Astrocyte (in vitro differentiated cells and primary cell): ENCODE measurements at regions not wholly inside any gene's neighbourhood (a gene's known extent, or its start where the extent isn't known, plus 50 kb on each side); places are given as distances from the start of the nearest gene placed in this dataset.

ENCODE experiments used
- DNase-seq: peaks from one replicate; pipeline ENCODE4 v3.0.0-alpha.2; 2010; ENCODE audit warnings: low read depth
- FAIRE-seq: peaks from 2 replicates; lab custom pipeline; 2011; peaks lifted over from hg19 to GRCh38; lab: Jason Lieb, UNC
- H2AFZ ChIP-seq: 2 replicates; pipeline ENCODE4 v1.6.0; 2012; ENCODE audit warnings: low read depth, low read length, inconsistent platforms
- H3K27ac ChIP-seq: 2 replicates; pipeline ENCODE4 v1.5.1; 2011; ENCODE audit warnings: low read depth, low read length, inconsistent platforms
- H3K27me3 ChIP-seq: 2 replicates; pipeline ENCODE4 v1.6.0; 2011; ENCODE audit warnings: low read length, inconsistent platforms; ENCODE audit not compliant: insufficient read depth
- H3K36me3 ChIP-seq: 2 replicates; pipeline ENCODE4 v1.5.1; 2011; ENCODE audit warnings: low read length, inconsistent platforms; ENCODE audit not compliant: insufficient read depth
- H3K4me1 ChIP-seq: 2 replicates; pipeline ENCODE4 v1.5.1; 2011; ENCODE audit warnings: low read length, inconsistent platforms; ENCODE audit not compliant: insufficient read depth
- H3K4me2 ChIP-seq: 2 replicates; pipeline ENCODE4 v1.6.0; 2012; ENCODE audit warnings: low read length, inconsistent platforms
- H3K4me3 ChIP-seq: 2 replicates; pipeline ENCODE4 v1.5.1; 2011; ENCODE audit warnings: low read depth, mild to moderate bottlenecking, low read length, inconsistent platforms; ENCODE audit not compliant: insufficient read depth
- H3K79me2 ChIP-seq: 2 replicates; pipeline ENCODE4 v1.6.0; 2012; ENCODE audit warnings: mild to moderate bottlenecking, low read length, inconsistent platforms; ENCODE audit not compliant: insufficient read depth
- H3K9ac ChIP-seq: 2 replicates; pipeline ENCODE4 v1.6.0; 2012; ENCODE audit warnings: mild to moderate bottlenecking, low read length, inconsistent platforms
- H3K9me3 ChIP-seq: 2 replicates; pipeline ENCODE4 v1.5.1; 2012; ENCODE audit warnings: low read depth, mild to moderate bottlenecking, low read length, inconsistent platforms; ENCODE audit not compliant: insufficient read depth
- H4K20me1 ChIP-seq: 2 replicates; pipeline ENCODE4 v1.6.0; 2012; ENCODE audit warnings: low read length, inconsistent platforms; ENCODE audit not compliant: insufficient read depth
- H3K27ac Mint-ChIP-seq: one replicate; pipeline ENCODE4 v1.8.0; 2021; ENCODE audit warnings: mild to moderate bottlenecking, mixed read lengths; ENCODE audit not compliant: unreplicated experiment
- H3K27me3 Mint-ChIP-seq: one replicate; pipeline ENCODE4 v1.8.0; 2021; ENCODE audit warnings: low read depth, mixed read lengths; ENCODE audit not compliant: unreplicated experiment
- H3K36me3 Mint-ChIP-seq: one replicate; pipeline ENCODE4 v1.8.0; 2021; ENCODE audit warnings: low read depth, mixed read lengths; ENCODE audit not compliant: unreplicated experiment
- H3K4me1 Mint-ChIP-seq: one replicate; pipeline ENCODE4 v1.8.0; 2021; ENCODE audit warnings: low read depth, mixed read lengths; ENCODE audit not compliant: unreplicated experiment
- H3K4me3 Mint-ChIP-seq: one replicate; pipeline ENCODE4 v1.8.0; 2021; ENCODE audit warnings: mild to moderate bottlenecking, moderate library complexity, mixed read lengths; ENCODE audit not compliant: unreplicated experiment
- H3K9me3 Mint-ChIP-seq: one replicate; pipeline ENCODE4 v1.8.0; 2021; ENCODE audit warnings: mild to moderate bottlenecking, mixed read lengths; ENCODE audit not compliant: unreplicated experiment
- EZH2 ChIP-seq: IDR thresholded peaks from 2 replicates; pipeline ENCODE4 v1.6.1; 2012; ENCODE audit warnings: mild to moderate bottlenecking, low read length, inconsistent platforms; ENCODE audit not compliant: insufficient read depth
- TF ChIP-seq, protein P1 (sequence below): IDR thresholded peaks from 2 replicates; pipeline ENCODE4 v1.5.1; 2011; ENCODE audit warnings: low read depth, mild to moderate bottlenecking, inconsistent platforms, low read length, moderate library complexity; ENCODE audit not compliant: insufficient read depth

DNA sequence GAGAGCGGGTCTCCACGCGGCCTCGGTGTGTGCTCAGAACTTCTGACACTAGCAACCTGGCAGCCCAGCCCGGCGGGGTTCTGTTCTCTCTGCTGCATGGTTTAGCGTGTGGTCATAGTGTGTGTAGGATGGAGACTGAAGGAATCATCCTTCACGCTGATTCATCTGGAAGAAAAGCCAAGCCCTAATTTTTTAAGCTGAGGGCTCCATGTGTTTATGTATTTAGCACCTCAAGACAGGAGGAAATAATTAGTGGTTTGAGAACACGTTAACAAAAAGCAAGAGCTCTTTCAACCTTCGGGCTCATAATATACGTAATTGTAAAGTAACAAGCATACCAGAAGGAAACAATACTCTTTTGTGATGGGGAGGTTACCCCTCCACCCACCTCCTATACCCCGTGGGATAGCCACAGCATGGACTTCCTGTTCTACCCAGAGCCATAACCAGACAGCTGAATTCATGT is 504.6 kb upstream of the MKI67 start:
- H3K4me2 ChIP-seq, result no peak overlapping the region
- Mint-ChIP-seq H3K4me1 (peaks cover 36% of the 10 kb centered on the region), H3K9me3 (peaks cover 2% of the 10 kb centered on the region), H3K4me3 (no peak overlapping the region), H3K27me3 (no peaks in the 10 kb centered on the region), H3K27ac (no peak overlapping the region), H3K36me3 (peaks cover 4% of the 10 kb centered on the region)
- DNase-seq (peak; percentile 55), FAIRE-seq (no peak)
- H3K9ac ChIP-seq, result no peak overlapping the region
- no peaks in the 10 kb centered on the region for H4K20me1 ChIP-seq
- H3K79me2 ChIP-seq, result no peaks in the 10 kb centered on the region
- H3K36me3 ChIP-seq, result no peaks in the 10 kb centered on the region
- H3K4me3 ChIP-seq, result no peak overlapping the region
- no peak overlapping the region for H2AFZ ChIP-seq
- H3K9me3 ChIP-seq, result no peaks in the 10 kb centered on the region
- H3K27me3 ChIP-seq, result no peaks in the 10 kb centered on the region
- H3K27ac ChIP-seq, result no peak overlapping the region
- no peak for TF ChIP-seq EZH2
- TF ChIP-seq, protein P1, sequence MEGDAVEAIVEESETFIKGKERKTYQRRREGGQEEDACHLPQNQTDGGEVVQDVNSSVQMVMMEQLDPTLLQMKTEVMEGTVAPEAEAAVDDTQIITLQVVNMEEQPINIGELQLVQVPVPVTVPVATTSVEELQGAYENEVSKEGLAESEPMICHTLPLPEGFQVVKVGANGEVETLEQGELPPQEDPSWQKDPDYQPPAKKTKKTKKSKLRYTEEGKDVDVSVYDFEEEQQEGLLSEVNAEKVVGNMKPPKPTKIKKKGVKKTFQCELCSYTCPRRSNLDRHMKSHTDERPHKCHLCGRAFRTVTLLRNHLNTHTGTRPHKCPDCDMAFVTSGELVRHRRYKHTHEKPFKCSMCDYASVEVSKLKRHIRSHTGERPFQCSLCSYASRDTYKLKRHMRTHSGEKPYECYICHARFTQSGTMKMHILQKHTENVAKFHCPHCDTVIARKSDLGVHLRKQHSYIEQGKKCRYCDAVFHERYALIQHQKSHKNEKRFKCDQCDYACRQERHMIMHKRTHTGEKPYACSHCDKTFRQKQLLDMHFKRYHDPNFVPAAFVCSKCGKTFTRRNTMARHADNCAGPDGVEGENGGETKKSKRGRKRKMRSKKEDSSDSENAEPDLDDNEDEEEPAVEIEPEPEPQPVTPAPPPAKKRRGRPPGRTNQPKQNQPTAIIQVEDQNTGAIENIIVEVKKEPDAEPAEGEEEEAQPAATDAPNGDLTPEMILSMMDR, result no peak
- H3K4me1 ChIP-seq, result no peaks in the 10 kb centered on the region

DNA sequence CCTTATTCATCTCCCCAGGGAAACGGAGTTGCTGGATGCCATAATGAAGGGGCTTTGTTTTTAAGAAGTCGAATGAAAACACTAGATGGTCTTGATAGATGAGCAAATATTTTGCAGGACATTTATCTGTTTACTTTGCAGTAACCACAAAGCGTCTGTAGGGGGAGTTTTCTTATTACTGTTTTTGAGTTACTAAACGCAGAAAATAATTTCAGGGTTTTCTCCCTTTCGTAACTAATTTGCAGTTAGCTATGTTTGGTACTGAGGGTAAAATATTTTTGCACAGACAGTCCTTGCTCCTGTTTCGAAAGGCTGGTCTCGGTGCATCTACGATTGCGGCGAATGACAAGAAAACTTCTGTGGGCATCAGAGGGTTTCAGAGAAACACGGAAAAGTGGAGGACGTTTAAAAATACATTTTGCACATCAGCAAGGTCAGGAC is 505.6 kb upstream of the MKI67 start:
- H2AFZ ChIP-seq, result no peak overlapping the region
- peaks cover 30% of the 10 kb centered on the region for H3K4me1 Mint-ChIP-seq

DNA sequence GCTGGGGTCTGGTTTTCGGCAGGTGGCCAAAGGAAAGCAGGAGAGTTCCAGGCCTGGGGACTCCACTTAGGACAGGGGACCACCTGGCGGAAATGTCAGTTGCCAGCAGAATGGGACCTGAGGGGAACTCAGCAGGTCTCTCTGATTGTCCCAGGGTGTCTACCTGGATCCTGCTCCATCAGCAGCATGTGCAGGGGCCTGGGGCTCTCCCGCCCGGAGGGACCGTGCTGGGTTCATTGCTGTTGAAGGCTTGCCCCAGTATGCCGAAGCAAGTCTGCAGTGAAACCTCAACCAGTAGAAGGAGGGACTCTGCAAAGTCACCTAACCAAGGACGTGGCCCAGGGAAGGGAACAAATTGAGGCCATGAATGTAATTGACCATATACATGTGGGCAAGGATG is 506.5 kb upstream of the MKI67 start:
- Histone ChIP-seq H3K9me3 (no peaks in the 10 kb centered on the region), H3K79me2 (no peaks in the 10 kb centered on the region), H3K4me2 (no peak overlapping the region), H2AFZ (no peak overlapping the region), H4K20me1 (no peaks in the 10 kb centered on the region), H3K4me3 (no peak overlapping the region), H3K4me1 (no peaks in the 10 kb centered on the region), H3K36me3 (no peaks in the 10 kb centered on the region), H3K27me3 (no peaks in the 10 kb centered on the region), H3K27ac (no peak overlapping the region), H3K9ac (no peak overlapping the region)
- Mint-ChIP-seq H3K4me3 (no peak overlapping the region), H3K4me1 (peaks cover 31% of the 10 kb centered on the region), H3K27me3 (no peaks in the 10 kb centered on the region), H3K27ac (no peak overlapping the region), H3K9me3 (no peaks in the 10 kb centered on the region), H3K36me3 (no peaks in the 10 kb centered on the region)
- no peak for FAIRE-seq
- no peak for DNase-seq
- TF ChIP-seq, protein P1, result no peak
- no peak for TF ChIP-seq EZH2

More for the DNA sequence above, 505.6 kb upstream of the MKI67 start:
- no peaks in the 10 kb centered on the region for H3K9me3 Mint-ChIP-seq
- Histone ChIP-seq H3K9me3 (no peaks in the 10 kb centered on the region), H3K9ac (no peak overlapping the region), H3K4me1 (no peaks in the 10 kb centered on the region), H3K4me2 (no peak overlapping the region), H3K36me3 (no peaks in the 10 kb centered on the region), H3K4me3 (no peak overlapping the region), H3K27me3 (no peaks in the 10 kb centered on the region), H3K27ac (no peak overlapping the region), H4K20me1 (no peaks in the 10 kb centered on the region), H3K79me2 (no peaks in the 10 kb centered on the region)
- H3K4me3 Mint-ChIP-seq, result no peak overlapping the region
- H3K27me3 Mint-ChIP-seq, result no peaks in the 10 kb centered on the region
- H3K27ac Mint-ChIP-seq, result peak overlapping the region; percentile 60
- TF ChIP-seq EZH2, result no peak
- TF ChIP-seq, protein P1, result peak; percentile 48
- peaks cover under 1% of the 10 kb centered on the region for H3K36me3 Mint-ChIP-seq
- FAIRE-seq (no peak), DNase-seq (no peak)
